HG03139 (cell line): ENCODE measurements at regions not wholly inside any gene's neighbourhood (a gene's known extent, or its start where the extent isn't known, plus 50 kb on each side); places are given as distances from the start of the nearest gene placed in this dataset.

Source experiments
- ATAC-seq: cut with Tn5 transposase; IDR thresholded peaks from one replicate; pipeline ENCODE4 v1.9.1; 2021; ENCODE audit not compliant: unreplicated experiment

DNA sequence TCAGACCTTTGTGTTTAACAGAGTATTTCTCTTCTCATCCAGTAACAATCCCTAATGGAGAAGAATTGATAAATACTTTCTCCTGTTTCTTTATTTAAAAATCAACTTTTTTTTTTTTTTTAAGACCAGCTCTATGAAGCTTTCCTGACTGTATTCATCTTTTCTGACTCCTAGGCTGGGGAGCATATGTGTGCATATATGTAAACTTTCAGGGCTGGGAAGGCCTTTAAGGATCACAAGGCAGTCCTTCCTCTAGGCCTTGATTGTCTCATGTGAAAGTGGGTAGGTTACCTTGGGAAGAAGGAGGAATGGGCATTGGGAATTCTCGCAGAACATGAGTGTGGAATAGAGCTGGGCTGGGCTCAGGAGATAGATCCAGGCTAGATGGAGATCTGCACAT is 292.9 kb upstream of the SALL1 start:
- ATAC-seq: no peak

DNA sequence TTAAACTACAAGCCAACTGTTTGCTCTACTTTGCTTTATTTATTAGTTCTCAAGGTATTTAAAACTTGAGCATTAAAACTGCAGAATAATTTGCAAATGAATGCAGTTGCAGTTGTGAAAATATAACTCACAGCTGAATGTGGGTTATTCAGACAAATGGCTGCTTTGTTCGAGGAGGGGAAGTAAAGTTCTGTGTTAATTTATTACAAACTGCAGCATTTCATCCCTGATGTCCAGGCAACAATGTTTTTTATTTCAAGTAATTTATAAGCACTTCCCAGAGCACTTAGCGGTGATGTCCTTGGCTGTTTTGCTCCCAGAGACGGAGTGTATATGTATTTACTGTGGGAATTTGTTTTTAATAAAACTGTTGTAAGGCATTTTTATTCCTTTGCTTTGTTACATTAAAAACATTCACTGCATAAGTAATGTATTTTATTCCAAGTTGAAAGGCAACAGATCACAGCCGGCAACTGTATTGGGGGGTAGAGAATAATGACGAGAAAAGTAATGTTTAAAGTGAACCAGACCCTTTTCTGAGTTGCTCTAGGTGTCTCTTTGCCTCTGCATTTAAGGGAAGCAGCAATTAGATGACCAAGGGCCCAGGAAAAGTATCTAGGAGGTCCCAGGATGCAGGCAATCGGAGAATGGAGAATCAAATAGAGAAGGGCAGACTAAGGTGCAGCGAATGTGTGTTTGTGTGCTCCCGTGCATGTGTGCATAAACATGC is 291.2 kb upstream of the SALL1 start:
- no peak for ATAC-seq

DNA sequence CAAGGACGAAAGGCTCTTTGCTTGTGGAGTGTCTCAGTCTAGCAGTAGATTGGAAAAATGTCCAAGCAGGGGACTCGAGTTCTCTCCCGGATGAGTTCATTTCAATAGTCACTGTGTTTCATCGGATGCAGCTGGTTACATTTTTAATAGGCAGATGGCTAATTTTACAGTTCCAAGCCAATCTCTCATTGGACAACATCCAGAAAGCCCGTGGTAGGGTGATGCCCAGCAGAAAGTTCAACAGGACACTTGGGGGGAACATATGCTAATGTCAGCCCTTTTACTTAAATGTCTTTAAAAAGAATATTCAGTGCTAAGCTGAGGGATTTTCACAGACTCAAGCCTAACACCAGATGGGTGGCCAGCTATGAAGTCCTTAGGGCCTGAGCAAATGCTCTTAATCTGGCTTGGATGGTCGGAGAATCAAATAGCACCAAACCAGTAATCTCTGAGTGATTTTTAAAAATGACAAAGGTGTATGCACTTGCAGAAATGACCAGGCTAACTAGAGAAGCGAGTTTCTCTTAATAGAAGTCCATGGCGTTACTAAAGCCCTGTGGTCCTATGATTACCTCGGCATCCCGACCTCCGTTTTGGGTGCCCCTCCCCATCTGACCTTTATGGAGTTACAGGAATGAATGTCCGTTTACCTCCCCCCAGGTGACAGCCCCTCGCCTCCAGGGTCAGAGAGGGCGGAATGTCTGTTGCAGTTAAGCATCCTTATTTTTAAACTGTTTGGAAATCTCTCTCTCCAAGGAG is 289.2 kb upstream of the SALL1 start:
- ATAC-seq: no peak

DNA sequence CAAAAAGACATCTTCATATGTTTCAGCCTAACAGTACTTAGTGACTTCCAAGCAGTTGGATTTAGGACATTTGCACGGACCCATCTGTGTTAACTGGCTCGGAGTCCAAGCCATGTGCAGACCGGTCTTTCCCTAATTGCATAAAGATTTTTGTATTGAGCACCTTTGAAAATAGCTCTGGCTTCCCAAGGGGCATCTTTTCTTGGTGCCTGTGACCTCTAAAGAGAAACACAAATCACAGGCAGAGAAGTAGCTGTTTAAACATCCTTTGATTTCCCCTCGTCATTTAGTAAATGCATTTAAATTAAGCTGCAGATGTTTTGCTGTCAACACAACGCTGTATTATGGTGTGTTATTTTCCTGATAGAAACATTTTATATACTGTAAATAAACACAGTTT is 288.2 kb upstream of the SALL1 start:
- no peak for ATAC-seq

DNA sequence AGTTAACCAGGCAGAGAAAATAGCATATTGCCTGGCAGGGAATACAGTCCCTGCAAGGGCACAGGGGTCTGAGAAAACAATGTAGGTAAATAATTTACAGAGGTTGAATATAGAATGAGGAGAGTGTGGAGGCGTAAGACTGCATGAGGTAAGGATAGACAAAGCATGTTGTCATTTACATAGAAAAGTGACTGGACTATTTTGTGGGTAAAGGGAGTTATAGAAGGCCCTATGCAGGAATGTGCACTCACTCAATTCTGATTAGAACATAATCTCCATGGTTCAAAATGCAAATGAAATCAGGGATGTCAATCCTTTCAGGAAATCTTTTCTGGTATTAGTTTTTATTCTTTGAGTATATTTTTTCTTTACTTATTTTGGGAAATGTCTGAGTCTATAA is 285.7 kb upstream of the SALL1 start:
- no peak for ATAC-seq

DNA sequence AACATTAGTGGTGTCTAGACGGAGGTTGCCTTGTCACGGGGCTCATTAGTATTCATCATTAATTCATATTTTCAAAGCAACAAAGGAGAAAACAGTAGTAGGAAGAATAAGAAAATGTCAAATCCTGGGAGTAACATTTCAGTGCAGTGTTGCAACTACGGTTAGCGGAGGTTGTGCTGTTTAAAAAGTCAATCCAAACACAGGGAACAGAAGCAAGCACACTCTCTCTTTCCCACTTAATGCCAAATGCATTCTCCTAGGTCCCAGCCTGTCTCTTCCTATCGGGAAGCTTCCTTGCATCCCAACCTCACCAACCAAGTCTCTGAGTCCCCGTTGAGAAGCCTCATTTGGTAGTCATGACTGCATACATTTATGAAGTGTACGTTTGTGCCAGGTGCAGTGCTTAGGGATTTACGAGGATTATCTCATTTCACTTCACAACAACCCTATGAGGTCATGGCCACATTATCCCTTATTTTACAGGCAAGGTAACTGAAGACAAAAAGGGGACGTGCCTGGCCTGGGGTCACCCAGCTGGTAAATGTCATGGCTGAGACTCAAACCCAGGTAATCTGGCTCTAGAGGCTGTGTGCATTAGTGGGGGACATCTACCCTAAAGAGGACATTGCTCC is 283.6 kb upstream of the SALL1 start:
- no peak for ATAC-seq

DNA sequence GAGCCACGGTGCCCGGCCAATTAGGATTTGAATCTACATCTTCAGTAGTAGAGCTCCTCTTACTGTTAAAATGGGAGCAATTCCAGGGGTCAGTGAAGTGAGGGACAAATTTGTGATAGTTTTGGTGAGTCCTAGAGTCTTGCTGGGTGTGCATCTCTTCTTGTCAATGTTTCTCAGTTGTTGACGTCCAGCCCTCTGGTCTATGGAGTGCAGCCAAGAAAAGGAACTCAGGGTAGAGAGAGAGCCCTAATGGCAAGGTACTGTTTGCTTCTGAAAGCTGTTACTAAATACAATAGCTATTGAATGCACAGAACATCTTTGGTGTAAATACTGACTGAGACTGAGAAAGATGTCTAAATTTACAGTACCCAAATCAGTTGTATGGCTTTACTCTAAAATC is 282.5 kb upstream of the SALL1 start:
- ATAC-seq: no peak

DNA sequence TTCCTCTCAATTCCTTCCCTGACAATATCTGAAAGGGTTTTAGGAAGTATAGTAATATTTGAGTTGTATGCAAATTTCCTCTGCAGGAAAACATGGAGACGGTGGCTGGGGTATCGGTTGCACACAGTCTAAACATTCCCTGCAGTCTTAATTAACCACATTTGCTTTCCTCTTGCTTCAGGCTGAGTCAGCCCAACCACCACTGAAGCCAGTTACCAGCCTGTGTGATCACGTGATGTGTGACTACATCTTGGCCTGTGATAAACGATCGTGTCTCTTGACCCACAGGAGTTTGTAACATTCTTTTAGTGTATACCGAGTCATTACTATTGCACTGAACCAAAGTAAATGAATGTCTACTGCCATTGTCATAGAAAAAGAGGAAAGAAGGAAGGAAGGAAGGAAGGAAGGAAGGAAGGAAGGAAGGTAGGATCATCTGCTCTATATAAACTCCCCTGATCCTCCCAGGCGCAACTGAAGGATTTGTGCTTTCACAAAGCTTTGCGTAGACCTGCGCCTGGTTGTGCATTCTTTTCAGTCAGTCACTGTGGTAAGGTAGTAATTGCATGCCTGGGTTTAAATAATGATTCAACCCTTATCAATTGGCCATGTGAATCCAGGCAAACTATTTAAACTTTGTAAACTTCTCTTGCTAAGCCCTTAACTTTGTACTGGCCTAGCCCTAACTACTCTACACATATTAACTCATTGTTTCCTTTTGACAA is 280.6 kb upstream of the SALL1 start:
- ATAC-seq: no peak

DNA sequence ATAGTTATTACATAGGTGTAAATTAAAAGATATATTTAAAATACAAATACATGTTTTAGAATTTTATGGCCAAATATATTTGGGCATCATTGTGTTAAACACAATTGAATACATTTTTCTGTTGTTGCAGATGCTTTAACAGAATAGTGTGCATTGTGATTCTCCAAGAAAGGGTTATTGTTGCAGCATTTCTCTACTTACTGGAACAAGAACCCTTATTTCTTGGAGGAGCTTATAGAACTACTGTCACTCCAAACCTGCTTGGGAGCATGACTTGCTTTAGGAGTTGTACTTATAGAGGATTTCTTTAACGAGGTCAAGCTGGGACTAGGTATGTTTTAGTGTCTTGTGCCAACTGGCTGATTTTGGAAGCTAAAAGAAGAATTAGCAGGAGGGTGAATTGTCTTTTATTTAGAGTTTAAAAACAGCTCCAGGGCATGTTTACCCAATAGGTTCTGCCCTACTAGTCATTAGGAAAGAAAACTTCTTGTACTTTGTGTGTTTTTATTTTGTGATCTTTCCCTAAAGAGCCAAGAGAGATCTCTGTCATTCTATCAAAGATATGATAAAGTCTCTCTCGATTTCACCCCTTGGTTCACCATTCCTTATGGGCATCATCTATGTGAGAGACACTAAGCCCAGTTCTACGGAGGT is 279.8 kb upstream of the SALL1 start:
- no peak for ATAC-seq

DNA sequence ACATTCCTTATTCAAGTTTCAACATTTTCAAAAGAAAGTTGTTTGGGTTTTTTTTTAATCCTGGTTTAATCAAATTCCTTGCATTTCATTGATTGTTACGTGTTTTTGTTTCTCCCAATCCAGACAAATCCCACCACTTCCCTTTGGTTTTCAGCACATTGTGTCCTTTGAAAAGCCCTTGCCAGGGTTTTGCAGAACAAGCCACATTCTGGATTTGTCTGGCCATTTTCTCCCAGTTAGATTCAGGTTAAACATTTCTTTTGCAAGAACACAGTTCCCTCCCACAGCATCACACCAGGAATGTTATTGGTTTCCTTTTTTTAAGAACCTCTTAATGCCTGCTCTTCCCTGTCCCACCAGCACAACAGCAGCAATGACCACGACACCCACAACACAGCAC is 278.0 kb upstream of the SALL1 start:
- ATAC-seq: no peak

DNA sequence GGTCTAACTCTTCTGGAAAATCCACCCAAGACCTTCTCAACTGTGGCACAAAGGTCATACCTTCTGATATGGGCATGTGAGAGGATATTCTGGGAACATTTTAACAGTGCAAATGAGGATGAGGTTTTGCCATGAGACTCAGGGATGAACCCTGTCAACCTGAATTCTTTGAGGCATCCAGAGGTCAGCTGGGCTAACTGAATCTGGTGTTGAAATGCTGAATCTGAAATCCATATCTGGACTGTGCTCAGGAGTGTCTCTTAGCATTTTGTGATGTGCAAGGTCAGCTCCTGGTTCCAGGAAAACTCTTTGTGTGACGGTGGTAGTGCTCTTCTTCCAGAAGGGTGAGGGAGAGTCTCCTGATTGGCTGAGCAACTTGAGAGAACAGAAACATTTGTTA is 276.0 kb upstream of the SALL1 start:
- ATAC-seq: no peak

DNA sequence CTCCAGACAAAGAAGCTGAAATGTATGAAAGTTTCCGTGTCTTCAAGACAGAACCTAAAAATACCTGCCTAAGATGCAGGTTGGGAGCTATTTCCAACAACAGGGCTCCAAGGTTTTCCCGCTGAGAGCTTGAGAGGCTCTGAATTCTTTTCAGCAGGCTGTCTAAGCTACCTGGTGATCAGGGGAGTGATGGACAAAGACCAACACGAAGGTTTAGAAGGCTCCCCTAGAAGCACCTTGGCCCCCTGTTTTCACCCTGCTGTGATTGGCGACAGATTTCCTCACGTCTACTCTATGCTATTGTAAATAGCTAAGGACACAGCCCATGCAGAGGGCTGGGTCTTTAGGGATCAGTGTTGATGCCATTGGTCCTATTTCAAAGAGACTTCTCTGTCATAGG is 275.2 kb upstream of the SALL1 start:
- ATAC-seq: no peak

DNA sequence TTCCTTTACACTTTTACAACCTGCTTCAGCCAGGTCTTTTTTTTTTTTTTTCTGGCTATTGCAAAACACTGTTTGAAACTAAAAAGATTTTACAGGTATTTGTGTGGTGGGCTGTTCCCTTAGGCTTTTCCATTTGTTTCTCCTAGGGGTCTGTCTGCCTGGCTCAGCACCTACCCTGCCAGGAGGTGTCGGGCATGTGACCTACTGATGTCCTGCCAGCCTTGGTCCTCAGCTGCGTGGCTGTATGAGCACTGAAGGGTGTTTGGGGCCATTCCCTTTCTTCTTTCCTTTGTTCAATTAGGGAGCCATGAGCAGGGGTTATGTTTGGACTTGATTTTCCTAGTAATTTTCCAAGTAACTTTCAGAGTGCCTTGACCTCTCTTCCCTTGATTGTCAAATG is 269.2 kb upstream of the SALL1 start:
- no peak for ATAC-seq

DNA sequence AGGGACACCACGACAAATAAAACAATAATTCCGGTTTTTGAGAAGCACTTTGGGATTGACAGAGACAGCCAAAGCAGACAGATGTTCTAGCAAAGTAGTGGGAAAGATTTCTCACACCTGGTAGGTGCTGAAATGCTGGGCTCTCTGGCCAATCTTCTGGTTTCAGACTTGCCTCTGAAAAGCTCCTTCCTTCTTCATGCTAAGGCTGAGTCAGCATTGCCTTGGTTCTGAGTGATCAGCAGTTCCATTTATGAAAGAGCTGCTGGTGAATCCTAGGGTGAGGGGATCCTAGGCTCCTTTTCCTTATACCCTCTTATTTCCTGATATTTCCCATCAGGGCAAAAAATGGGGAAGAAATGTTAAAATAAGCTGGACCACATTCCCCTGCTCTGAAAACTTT is 268.7 kb upstream of the SALL1 start:
- no peak for ATAC-seq

DNA sequence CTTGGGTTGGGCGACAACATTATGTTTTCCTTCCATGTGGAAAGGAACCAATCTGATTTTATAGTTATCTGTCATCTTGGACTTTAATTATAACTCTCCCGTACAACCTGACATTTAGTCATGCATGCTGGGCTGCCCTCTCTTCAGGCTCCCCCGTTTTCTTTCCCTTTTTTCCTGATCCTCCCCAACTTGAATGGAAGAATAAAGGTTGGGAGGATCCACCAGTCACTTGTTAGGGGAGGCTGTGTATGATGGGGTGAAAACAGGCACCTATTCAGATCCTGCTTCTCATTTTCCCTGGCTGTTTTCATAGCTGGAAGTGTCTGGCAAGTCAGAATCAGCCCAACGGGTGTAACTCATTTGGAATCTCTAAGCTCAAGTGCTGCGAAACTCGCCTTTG is 267.2 kb upstream of the SALL1 start:
- ATAC-seq: no peak

DNA sequence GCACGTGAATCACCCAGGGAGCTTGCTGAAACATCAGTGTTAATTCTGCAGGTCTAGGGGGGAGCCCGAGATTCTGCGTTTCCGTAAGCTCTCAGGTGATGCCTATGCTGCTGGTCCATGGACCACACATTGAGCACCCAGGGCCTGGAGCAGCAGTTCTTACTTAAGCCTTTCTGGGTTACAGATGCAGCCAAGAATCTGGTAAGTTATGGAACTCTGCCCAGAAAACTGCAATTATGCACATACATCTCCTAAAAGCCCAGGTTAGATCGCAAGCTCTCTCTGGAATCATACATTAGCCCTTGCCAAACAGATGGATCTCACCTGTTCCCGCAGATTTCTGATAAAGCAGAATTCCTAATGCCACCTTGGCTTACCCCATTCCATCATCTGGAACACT is 265.9 kb upstream of the SALL1 start:
- no peak for ATAC-seq

DNA sequence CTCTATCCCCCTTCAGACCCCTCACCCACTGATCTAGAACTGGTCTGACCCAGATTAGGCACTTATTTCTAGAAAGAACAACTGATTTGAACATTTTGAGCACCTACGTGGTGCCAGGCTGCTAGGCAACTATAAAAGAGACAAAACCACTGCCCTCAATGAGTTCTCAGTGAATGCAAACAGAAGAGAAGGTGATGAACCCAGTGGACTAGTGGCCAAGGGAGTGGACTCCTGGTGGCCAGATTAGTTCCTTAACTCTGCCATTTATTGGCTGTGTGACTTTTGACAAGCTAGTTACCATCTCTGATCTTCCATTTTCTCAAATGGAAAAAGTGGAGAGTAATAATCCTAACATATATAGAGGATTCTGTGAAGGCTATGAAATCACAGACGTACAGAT is 259.1 kb upstream of the SALL1 start:
- no peak for ATAC-seq

DNA sequence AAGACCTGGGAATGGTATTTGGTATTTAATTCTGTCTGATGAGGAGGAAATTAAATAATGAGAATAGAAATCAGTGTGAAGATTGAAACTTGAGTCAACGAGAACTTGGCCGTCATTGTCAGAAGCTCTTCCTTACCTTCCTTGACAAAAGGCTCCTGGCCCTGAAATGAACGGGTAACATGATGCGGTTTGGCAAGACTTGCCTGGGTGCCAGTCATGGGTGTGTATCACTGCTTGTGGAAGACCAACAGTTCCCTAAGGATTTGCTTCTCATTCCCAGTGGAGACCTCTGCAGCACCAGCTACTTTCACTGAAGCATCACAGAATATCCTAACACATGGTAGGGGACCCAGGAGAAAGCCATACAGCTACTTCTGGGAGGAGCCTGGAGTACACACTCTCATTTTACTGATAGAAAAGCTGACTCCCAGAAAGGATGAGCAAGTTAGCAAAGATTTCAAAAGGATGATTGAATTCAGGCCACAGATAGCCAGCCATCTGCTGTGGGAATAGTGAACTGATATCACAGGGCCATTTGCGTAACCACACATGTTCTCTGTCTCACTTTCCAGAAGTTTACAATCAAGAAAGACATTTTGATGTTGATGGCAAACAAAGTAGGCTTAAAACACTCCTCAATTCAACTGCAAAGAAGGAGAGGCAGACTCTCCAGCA is 258.1 kb upstream of the SALL1 start:
- ATAC-seq: no peak

DNA sequence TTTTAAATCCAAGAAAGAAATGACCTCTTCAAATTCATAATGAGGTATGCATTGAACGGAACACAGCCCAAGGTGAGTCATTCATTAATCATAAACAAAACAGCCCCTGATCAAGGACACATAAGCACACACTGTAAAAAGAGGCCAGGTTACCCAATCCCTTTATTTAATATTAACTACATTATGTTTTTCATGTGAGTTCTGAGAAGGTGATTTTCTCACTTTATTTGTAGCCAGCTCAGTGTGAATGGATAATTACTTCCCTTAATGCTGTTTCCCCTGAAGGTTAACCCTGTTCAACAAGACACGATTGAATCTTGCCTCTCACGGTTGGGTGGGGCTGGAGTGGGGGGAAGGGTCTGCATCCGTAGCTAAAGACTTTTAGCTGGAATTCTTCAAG is 257.3 kb upstream of the SALL1 start:
- ATAC-seq: no peak

DNA sequence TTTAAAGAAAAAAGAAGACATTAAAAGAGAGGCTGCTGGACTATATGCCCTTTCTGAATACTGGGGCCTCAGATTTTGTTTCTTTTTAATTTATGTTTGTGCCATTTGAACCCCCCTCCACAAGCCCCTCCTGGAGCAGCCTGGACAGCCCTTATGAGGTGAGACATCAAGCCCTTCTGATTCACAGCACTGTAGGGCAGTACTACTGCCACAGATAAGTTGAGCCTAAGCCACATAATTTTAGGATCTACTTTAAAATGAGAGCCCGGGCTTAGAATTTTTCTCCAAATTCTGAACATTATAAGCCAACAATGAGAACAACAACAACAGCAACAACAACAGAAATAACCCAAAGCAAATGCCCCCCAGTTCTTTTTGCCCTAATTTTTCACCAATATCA is 256.9 kb upstream of the SALL1 start:
- ATAC-seq: no peak

DNA sequence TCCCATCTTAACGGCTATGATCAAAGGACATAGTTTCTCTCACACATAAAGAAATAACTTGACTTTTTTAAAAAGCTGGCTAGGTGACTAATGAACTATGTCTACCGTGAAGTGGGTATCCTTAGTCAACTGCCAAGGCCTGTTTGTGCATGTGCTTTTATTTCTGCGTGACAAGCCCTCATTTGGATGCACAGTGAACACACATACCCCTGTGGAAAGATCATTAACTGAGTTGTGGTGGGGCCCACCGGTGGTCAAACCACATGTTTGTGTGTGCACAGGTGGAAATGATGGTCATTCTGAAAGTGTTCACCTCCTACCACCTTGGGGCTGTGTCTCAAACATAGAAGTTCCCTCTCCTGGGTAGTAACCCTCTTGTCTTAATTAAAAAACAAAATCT is 256.1 kb upstream of the SALL1 start:
- no peak for ATAC-seq
